ENCODE measurements at regions not wholly inside any gene's neighbourhood (a gene's known extent, or its start where the extent isn't known, plus 50 kb on each side); places are given as distances from the start of the nearest gene placed in this dataset.

GRCh38 chr16:27695161-27695560, 145.2 kb downstream of the KATNIP start:
- TF ChIP-seq REST (IDR thresholded peaks at IDR 0.05; ENCODE audit: low read depth) (no peak), CEBPB (IDR thresholded peaks at IDR 0.05) (no peak), NFIC (IDR thresholded peaks at IDR 0.05) (no peak)

- TF ChIP-seq YY1 (IDR thresholded peaks at IDR 0.05; ENCODE audit: low read depth) (no peak), EGR1 (IDR thresholded peaks at IDR 0.05) (no peak), TCF12 (IDR thresholded peaks at IDR 0.05; ENCODE audit: low read depth) (no peak), CEBPB (IDR thresholded peaks at IDR 0.05) (no peak), RAD21 (IDR thresholded peaks at IDR 0.05; ENCODE audit: low read depth) (peak; percentile 68), MAX (IDR thresholded peaks at IDR 0.05) (no peak), REST (IDR thresholded peaks at IDR 0.05; ENCODE audit: low read depth) (no peak)
These were observed 148.3 kb downstream of the KATNIP start for GRCh38 chr16:27698266-27698665.

- TF ChIP-seq EP300 (IDR thresholded peaks at IDR 0.05; ENCODE audit: borderline replicate concordance) (no peak), REST (IDR thresholded peaks at IDR 0.05; ENCODE audit: low read depth) (no peak), TAF1 (IDR thresholded peaks at IDR 0.05; ENCODE audit: low read depth) (no peak), RAD21 (IDR thresholded peaks at IDR 0.05; ENCODE audit: low read depth) (no peak), ZBTB7A (IDR thresholded peaks at IDR 0.05; ENCODE audit: low read depth) (no peak), CREB1 (IDR thresholded peaks at IDR 0.05; ENCODE audit: low read depth) (no peak), MAX (IDR thresholded peaks at IDR 0.05) (no peak), EGR1 (IDR thresholded peaks at IDR 0.05) (no peak), TCF12 (IDR thresholded peaks at IDR 0.05; ENCODE audit: low read depth) (no peak), NFIC (IDR thresholded peaks at IDR 0.05) (no peak), CEBPB (IDR thresholded peaks at IDR 0.05) (no peak), TEAD4 (IDR thresholded peaks at IDR 0.05) (no peak)
These were observed 148.8 kb downstream of the KATNIP start for GRCh38 chr16:27698746-27699145.

- TF ChIP-seq MAX (IDR thresholded peaks at IDR 0.05) (no peak), FOXM1 (IDR thresholded peaks at IDR 0.05; ENCODE audit: borderline replicate concordance, low read depth) (no peak), CREB1 (IDR thresholded peaks at IDR 0.05; ENCODE audit: low read depth) (no peak), CEBPB (IDR thresholded peaks at IDR 0.05) (no peak), YY1 (IDR thresholded peaks at IDR 0.05; ENCODE audit: low read depth) (no peak), USF1 (IDR thresholded peaks at IDR 0.05) (no peak), NFIC (IDR thresholded peaks at IDR 0.05) (no peak), EP300 (IDR thresholded peaks at IDR 0.05; ENCODE audit: borderline replicate concordance) (no peak), TEAD4 (IDR thresholded peaks at IDR 0.05) (no peak), REST (IDR thresholded peaks at IDR 0.05; ENCODE audit: low read depth) (no peak), TAF1 (IDR thresholded peaks at IDR 0.05; ENCODE audit: low read depth) (no peak), TCF12 (IDR thresholded peaks at IDR 0.05; ENCODE audit: low read depth) (no peak), ZBTB7A (IDR thresholded peaks at IDR 0.05; ENCODE audit: low read depth) (no peak), RAD21 (IDR thresholded peaks at IDR 0.05; ENCODE audit: low read depth) (no peak), EGR1 (IDR thresholded peaks at IDR 0.05) (no peak)
These were observed 149.6 kb downstream of the KATNIP start for GRCh38 chr16:27699540-27699939.
